ENCODE measurements at regions not wholly inside any gene's neighbourhood (a gene's known extent, or its start where the extent isn't known, plus 50 kb on each side); places are given as distances from the start of the nearest gene placed in this dataset.

- no peak for TF ChIP-seq ZNF462 (CRISPR knock-in tag; IDR thresholded peaks at IDR 0.05)
- TF ChIP-seq ZNF331 (CRISPR knock-in tag; IDR thresholded peaks at IDR 0.05; ENCODE audit: low read depth): no peak
- TF ChIP-seq POLR2AphosphoS5 (IDR thresholded peaks at IDR 0.05; ENCODE audit: low read depth): no peak
- TF ChIP-seq ETS1 (IDR thresholded peaks at IDR 0.05): no peak
Observed at GRCh38 chr1:201608635-201609395, 69.9 kb downstream of the NAV1 start (continued).

GRCh38 chr1:201609661-201610318 lies 70.9 kb downstream of the NAV1 start:
- Histone ChIP-seq H3K27ac (ENCODE audit: low read depth) (no peak overlapping the region), H2AFZ (no peak overlapping the region), H3K79me2 (replicated peaks; ENCODE audit: insufficient read depth) (no peaks in the 10 kb centered on the region), H3K27me3 (ENCODE audit: insufficient read depth) (no peaks in the 10 kb centered on the region), H3K4me1 (ENCODE audit: insufficient read depth) (peaks cover 4% of the 10 kb centered on the region; the same call in 1 of the 2 replicates), H3K9me2 (ENCODE audit: insufficient read depth) (no peaks in the 10 kb centered on the region), H3K4me3 (no peak overlapping the region), H3F3A (replicated peaks; ENCODE audit: low read depth) (no peaks in the 10 kb centered on the region), H4K20me1 (replicated peaks; ENCODE audit: insufficient read depth) (no peaks in the 10 kb centered on the region), H3K36me3 (ENCODE audit: insufficient read depth) (no peaks in the 10 kb centered on the region), H3K4me2 (no peak overlapping the region)
- H3K27ac Mint-ChIP-seq: no peak overlapping the region
- no peak overlapping the region for H3K4me3 Mint-ChIP-seq
- H3K9me3 Mint-ChIP-seq: no peaks in the 10 kb centered on the region
- no peak for ATAC-seq
- H3K27me3 Mint-ChIP-seq (ENCODE audit: insufficient read depth, low read depth, poor library complexity): peaks cover 10% of the 10 kb centered on the region
- no peaks in the 10 kb centered on the region for H3K36me3 Mint-ChIP-seq (ENCODE audit: low read depth)
- H3K4me1 Mint-ChIP-seq: peaks cover 7% of the 10 kb centered on the region
- no peak for DNase-seq (ENCODE audit: low spot score)
- TF ChIP-seq EZH2 (IDR thresholded peaks at IDR 0.05; ENCODE audit: low read depth, unreplicated experiment) (no peak), JUNB (IDR thresholded peaks at IDR 0.05; ENCODE audit: unreplicated experiment) (no peak), ZNF462 (CRISPR knock-in tag; IDR thresholded peaks at IDR 0.05) (no peak), STAT1 (IDR thresholded peaks at IDR 0.05; ENCODE audit: unreplicated experiment) (no peak)
